ENCODE measurements at regions not wholly inside any gene's neighbourhood (a gene's known extent, or its start where the extent isn't known, plus 50 kb on each side); places are given as distances from the start of the nearest gene placed in this dataset.
"Not testable (repeated sequence)": the region's sequence is repeated elsewhere in the genome, so short reads cannot be mapped to it uniquely, and the experiment has no call there.

GRCh38 chr20:30811885-30812671, 445.4 kb upstream of the DEFB115 start:
- DNase-seq: peak in 4 of 14 donors; percentile 12 to 43 (median 32)

- DNase-seq: no peak
Observed at GRCh38 chr20:30812739-30813411, 444.6 kb upstream of the DEFB115 start.

GRCh38 chr20:30813412-30814311, 443.8 kb upstream of the DEFB115 start:
- not testable (repeated sequence) for DNase-seq

- DNase-seq: not testable (repeated sequence)
Observed at GRCh38 chr20:30814312-30814639, 443.2 kb upstream of the DEFB115 start.

DNA sequence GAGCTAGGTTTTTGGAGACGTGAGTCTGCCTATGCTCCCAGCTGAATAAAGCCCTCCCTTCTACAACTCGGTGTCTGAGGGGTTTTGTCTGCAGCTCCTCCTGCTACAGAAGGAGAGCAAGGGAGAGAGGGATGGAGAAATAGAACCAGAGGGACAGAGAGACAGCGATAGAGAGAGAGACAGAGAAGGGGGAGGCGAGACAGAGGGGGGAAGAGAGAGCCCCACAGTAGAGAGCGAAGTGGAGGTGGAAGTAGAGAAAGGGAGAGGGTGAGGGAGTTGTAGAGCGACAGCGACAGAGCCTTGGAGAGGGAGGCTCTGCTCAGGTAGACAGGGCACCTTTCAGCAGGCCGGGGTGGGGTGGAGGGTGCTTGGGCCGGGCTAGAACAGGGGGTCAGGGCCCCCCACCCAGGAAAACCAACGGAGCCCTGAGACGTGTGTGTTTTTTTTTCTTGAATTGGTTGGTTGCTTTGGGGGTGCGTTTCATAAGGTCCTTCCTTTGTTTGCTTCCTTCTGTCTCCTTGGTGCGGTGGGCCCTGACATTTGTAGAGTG, 442.4 kb upstream of the DEFB115 start:
- not testable (repeated sequence) for DNase-seq

GRCh38 chr20:30815577-30816181, 441.8 kb upstream of the DEFB115 start:
- no peak for DNase-seq

DNA sequence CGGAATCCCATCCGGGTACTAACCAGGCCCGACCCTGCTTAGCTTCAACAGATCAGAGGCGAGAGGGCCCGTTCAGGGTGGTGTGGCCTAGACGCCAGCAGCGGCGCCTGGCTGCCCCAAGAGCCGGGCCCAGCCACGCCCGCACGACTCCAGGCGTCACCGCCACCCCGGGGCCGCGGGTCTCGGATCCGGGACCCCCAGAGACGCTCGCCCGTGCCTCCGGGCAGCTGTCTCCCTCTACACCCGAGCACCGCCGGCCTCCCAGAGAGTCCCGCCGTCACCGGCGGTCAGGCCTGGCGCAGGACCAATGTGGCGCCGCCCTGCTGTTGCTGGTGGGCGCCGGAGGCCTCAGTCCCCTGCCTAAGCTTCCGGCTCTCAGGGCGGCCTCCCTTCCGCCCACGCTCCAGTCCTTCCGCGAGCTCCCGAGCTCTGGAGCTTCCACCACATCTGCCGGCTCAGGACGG, 441.2 kb upstream of the DEFB115 start:
- DNase-seq: peak in 1 of 14 donors; percentile 8

- DNase-seq: not testable (repeated sequence)
Observed at GRCh38 chr20:30821615-30822014, 435.8 kb upstream of the DEFB115 start.

DNA sequence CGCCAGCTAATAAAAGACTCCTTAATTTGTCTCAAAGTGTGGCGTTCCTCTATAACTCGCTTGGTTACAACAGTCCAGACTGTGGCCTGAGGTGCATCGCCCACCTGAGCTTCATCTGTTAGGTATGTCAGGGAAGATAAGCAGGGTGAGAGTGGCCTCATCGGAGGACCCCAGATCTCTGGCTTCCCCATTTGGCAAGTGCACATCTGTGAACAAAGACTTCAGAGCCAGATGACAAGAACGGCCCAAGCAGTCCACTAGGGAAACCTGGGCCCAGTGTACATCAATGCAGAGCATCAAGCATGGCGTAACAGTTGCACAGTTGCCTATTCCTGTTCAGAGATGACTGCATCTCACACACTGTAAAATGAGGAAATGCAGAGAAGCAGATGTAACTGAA, 432.8 kb upstream of the DEFB115 start:
- DNase-seq: not testable (repeated sequence)

DNA sequence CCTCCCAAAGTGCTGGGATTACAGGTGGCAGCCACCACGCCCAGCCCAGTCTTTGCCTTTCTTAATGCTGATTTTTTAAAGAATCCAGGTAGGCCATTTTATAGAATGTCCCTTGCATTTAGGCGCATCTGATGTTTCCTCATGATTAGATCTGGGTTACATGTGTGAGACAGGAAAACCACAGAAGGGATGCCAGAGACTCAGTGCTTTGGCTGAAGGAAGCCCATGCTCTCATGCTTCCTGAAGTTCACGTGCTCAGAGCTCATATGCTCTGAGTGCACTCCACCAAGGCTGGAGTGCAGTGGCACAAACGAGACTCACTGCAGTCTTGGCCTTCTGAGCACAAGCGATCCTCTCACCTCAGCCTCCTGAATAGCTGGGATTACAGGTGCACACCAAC, 411.5 kb upstream of the DEFB115 start:
- DNase-seq: not testable (repeated sequence)

- DNase-seq: not testable (repeated sequence)
Observed at GRCh38 chr20:30868271-30868670, 389.2 kb upstream of the DEFB115 start.

- not testable (repeated sequence) for DNase-seq
Observed at GRCh38 chr20:30871127-30871526, 386.3 kb upstream of the DEFB115 start.

- not testable (repeated sequence) for DNase-seq
Observed at GRCh38 chr20:30872252-30872651, 385.2 kb upstream of the DEFB115 start.

GRCh38 chr20:30875868-30876267, 381.6 kb upstream of the DEFB115 start:
- not testable (repeated sequence) for DNase-seq

DNA sequence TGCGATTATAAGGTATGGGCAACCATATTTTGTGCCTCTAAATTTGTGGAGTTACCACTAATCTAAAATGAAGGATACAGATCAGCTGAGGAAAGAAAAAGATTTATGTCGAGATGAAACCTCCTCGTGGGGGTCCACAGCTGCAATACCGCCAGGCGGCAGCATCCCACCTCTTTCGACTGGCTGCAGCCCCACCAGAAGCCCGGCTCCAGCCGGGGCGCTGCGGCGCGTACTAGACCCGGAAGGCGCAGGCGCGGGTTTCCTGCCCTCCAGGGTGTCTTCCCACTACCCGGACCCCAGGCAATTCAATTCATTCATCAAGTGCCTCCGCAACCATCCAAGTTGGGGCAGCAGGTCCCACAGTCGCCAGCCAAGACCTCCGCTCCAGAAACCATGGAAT, 366.1 kb upstream of the DEFB115 start:
- not testable (repeated sequence) for DNase-seq

GRCh38 chr20:30892541-30893345, 364.7 kb upstream of the DEFB115 start:
- no peak for DNase-seq

GRCh38 chr20:30893346-30894314, 363.8 kb upstream of the DEFB115 start:
- not testable (repeated sequence) for DNase-seq

DNA sequence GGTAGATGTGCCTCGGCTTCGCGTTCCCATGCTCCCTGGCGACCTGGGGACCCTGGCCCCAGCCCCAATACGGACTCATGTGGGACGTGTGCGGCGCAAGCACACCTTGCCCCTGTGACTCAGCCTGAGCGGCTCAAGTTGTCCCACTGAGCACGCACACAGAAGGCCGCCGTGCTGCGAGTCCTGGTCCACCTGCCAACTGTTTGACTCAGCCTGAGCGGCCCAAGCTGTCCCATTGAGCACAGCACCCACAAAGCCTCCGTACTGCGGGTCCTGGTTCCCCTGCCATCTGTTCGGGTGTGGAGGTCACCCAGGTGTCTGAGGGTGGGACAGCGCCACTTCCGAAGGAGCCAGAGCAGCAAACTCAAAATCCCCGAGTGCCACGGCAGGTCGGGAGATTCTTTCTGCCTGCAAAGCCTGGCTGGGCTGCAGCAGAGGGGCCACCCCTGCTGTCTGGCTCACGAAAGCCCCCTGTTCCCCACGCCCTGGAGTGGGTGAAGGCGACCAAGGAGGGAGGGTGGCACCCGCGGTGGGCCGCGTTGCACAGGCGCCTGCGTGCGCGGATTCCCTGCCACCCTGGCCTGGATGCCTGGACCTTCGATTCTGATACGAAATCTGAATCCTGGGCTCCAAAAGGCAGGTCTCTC, 362.6 kb upstream of the DEFB115 start:
- not testable (repeated sequence) for DNase-seq

DNA sequence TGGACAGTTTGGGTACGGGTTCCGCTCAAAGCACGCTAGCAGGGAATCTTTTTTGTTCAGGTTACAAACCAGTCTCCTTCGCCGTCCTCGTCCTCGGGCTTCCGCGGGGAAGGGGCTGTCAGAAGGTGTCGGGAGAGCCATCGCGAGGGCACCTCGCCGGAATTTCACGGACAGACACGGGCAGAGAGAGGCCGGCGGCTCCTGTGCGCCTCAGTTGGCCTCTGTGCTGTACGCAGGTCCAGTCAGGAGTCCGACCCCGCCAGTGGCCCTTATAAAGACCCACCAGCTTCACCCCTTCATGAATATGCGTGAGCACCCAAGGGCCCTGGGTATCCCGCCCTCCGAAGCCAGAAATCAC, 362.1 kb upstream of the DEFB115 start:
- DNase-seq: not testable (repeated sequence)

Measured in C1 segment of cervical spinal cord (tissue), 14 donors.